ENCODE measurements at regions not wholly inside any gene's neighbourhood (a gene's known extent, or its start where the extent isn't known, plus 50 kb on each side); places are given as distances from the start of the nearest gene placed in this dataset.

DNA sequence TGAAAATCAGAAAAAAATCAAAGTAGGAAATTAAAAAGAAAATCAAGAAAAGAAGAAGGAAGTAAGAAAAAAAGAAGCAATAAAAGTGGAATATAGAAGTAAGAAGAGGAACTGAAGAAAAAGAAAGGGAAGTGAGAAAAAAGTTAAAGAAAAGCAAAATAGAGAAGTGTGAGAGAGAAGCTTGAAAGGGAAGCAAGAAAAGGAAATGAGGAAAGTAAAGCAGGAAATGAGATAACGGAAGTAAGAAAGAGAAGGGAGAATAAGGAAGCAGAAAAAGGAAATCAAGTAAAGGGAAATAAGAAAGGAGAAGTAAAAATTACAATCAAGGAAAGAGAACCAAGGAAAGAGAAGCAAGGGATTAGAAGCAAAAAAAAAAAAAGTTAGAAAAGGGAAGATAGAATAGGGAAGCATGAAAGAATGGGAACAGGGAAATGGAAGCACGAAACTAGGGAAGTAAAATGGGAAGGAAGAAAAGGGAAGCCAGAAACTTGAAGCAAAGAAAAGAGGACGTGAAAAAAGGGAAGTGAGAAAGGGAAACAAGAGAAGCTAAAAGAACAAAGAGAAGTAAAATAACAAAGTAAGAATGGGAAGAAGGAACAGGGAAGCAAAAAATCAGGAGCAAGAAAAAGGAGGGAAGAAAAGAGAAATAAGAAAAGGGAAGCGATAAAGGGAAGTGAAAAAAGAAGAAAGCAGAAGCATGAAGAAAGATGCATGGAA, 243.3 kb upstream of the NCKAP5 start:
- DNase-seq (ENCODE audit: low read depth in 3 of 3): no peak

DNA sequence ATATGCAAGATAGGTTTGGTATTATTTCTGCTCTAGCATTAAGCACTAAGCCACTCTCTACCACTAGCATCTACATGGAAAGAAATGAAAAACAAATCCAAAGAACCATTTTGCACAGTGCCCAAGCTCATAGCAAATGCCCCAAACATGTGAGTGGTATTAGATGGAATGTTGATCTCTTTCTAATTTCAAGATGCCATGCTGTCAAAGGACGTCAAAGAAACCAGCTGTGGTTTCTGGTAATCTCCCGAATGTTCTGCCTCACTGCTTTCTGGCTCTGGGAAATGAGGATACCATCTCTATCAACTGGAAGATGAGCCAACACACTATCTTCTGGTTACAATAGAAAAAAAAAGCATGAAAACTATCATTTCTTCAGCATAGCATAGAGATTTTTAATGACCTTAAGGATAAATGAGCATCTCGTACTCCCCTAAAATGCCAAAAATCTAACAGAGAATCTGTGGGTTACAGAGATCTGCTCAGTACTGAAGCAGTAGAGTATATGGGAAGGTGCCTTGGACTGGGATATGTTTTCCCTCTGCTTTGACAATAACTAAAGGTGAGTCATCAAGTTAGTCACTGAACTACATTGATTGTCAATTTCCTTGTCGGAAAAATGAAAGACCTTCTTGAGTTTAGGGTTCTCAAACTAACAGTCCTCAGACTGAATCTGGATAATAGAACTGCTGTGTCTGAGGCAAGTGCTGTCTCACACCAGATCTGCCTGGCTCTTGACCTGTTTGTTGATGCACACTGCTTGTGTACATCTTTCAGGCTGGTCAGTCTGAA, 244.8 kb upstream of the NCKAP5 start:
- no peak for DNase-seq (ENCODE audit: low read depth in 3 of 3)

GRCh38 chr2:133814890-133815289, 246.6 kb upstream of the NCKAP5 start:
- DNase-seq (ENCODE audit: low read depth in 3 of 3): no peak

DNA sequence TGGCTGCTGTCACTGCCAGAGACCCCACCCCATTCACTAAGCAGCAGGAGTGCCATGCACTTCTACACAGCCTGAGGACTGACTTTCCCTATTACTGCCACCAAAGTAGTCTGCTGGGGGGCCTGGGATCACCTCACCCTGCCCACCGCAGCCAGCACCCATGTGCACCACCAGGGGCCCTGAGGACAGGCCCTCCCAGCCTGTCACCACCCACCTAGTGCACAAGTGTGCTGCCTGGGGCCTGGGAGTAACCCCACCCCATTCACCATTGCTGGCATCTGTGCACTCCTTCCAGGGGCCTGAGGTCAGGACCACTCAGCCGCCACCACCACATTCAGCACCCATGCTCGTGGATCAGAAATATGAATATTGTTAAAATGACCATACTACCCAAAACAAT, 247.8 kb upstream of the NCKAP5 start:
- DNase-seq (ENCODE audit: low read depth in 3 of 3): no peak

DNA sequence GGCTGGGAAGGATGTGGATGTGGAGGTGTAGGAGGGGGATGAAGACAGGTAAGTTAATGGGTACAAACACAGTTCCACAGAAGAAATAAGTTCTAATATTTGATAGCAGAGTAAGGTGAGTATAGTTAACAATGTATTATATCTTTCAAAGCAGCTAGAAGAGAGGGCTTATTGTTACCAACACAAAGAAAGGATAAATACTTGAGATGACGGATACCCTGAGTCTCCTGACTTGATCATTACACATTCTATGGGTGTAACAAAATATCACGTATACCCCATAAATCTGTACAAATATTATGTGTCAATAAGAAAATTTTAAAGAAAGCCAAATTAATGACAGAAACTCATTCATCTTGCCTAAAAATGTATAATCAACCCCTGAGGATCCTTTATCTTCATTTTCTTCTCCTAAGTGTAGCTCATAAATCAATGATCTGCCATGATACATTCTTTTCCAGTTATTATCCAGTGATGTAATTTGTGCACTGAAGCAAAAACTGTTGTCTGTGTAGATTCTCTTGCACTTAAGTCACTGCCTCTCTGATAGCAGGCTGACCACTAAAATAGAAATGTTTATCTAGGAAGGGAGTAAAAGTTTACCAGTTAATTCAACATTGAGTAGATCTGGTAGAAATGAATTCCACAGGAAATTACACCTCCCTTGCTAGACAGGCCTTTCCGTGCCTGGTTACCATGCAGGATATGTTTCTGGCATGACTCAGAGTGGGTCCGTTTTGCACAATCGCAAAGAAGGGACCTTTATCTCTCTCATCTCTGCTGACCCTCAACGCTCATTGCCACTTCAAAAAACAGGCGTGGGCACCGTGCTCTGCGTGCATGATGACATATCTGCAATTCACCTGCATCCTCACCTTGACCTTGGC, 249.7 kb upstream of the NCKAP5 start:
- DNase-seq (ENCODE audit: low read depth in 3 of 3): no peak

- no peak for DNase-seq (ENCODE audit: low read depth in 3 of 3)
Measured at GRCh38 chr2:133818661-133819060, 250.4 kb upstream of the NCKAP5 start.

- DNase-seq (ENCODE audit: low read depth in 3 of 3): no peak
Measured at GRCh38 chr2:133819906-133820305, 251.6 kb upstream of the NCKAP5 start.

GRCh38 chr2:133821107-133821760, 253.0 kb upstream of the NCKAP5 start:
- no peak for DNase-seq (ENCODE audit: low read depth in 3 of 3)

DNA sequence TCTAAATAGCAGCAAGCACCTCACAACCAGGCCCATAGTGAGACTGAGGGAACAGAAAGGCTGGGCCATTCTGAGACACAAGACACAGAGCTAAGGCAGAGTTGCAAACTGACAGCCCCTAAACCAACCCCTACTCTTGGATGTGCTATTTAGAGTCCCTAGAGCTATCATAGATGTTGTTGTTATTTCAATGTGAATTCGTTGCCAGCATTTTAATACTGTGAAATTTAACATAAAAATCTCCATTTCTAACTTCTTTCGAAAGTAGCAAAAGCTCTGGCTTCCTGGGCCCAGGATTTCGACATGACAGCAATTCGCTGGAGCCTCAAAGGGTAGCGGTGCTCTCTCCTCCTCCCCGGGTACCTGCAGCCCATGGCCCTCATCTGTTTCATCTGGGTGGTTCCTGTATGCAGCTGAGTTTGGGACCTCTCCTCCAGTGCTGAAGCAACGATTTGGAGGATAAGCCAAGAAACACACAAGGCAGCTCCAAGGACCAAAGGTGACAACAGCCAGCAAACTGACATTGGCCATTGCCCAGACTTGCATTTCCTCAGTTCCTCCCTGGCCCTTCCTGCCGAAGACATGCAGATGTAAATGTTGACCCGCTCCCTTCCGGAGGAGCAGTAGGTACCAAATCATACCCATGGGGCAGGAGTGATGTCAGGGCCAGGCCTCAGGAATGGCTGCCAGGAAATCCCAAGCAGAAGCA, 254.4 kb upstream of the NCKAP5 start:
- DNase-seq (ENCODE audit: low read depth in 3 of 3): no peak

DNA sequence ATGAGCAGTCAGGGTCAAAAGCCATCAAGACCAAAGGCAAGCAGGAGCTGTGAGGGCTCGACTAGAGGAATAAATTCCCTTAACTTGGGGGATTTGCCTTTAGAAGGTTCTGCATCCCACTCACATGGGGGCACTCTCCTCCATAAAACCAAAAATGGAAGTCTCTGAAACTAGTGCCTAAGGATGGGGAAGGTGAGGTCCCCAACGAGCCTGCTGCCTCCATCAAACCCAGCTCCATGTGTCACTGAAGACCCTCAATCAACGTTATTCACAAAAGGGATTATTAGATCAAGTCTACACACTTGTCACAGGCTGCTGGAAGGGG, 254.9 kb upstream of the NCKAP5 start:
- no peak for DNase-seq (ENCODE audit: low read depth in 3 of 3)

GRCh38 chr2:133824869-133825268, 256.6 kb upstream of the NCKAP5 start:
- no peak for DNase-seq (ENCODE audit: low read depth in 3 of 3)

- DNase-seq (ENCODE audit: low read depth in 3 of 3): no peak
Measured at GRCh38 chr2:133825778-133826177, 257.5 kb upstream of the NCKAP5 start.

GRCh38 chr2:133828913-133829312, 260.6 kb upstream of the NCKAP5 start:
- no peak for DNase-seq (ENCODE audit: low read depth in 3 of 3)

DNA sequence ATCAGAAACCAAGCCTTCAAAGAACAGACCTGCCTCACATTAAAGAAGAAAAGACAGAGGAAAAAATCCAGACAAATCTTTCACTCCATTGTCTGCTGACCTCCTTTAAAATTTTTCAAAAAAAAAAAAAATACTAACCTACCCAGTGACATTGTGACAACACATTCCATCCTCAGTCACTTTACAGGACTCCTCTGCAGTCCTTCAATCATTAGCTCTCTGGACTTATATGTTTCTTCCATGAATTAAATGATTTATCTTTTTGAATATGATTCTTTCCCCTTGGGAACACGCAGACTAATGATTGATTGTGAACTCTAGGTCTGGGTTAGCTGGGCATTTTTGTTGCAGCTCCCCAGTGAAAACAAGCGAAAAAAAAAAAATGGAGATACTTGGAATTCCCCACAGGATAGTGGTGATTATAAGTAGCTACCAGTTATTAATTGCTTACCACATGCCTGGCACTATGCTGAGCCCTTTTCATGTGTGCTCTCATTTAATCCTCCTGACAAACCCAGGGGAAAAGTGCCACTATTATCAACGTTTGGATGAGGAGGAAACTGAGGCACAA, 261.3 kb upstream of the NCKAP5 start:
- no peak for DNase-seq (ENCODE audit: low read depth in 3 of 3)

DNA sequence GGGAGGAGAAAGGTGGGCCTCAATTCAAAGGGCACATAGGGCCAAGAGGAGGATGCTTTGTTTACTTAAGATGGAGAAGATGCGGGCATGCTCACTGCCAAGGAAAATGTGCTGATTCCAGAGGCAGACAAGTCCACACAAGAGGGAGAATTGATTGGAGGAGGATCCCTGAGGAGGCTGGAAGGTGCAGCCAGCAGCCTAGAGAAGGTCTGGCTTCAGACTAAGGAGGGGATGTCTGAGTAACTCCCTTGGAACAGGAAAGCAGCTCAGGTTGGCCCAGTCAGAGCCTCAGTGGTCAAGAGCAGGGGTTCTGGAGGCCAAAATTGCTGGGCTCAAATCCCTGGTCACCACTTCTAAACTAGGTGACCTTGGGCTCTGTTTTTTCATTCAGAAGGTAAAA, 265.5 kb upstream of the NCKAP5 start:
- DNase-seq (ENCODE audit: low read depth in 3 of 3): no peak

DNA sequence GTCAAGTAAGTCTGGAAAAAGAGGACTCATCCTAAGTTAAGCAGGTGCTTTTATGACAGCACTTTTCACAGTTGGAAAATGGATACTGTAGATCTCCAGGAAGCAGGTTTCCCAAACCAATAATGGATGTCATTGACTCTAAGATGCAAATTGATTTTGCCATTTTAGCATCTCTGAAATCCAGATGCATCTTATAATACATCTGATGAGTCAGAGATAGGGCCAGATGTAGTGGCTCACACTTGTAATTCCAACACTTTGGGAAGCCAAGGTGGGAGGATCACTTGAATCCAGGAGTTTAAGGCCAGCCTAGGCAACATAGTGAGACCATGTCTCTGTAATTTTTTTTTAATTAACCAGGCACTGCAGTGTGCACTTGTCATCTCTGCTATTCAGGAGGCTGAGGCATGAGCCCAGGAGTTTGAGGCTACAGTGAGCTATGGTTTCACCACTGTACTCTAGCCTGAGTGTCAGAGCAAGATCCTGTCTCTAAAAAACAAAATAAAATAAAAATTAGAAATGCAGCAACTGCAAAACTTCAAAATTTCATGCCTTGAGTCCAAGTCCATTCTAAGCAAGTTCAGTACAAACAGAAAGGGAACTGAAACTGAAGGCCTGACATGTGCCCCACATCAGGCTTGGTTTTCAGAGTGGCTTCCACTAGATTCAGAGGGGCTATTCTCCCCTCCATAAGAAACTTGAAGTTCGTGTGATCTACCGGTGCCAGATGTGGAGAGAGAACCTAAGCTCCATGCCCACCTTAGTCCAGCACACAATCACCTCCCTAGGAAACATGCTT, 267.8 kb upstream of the NCKAP5 start:
- no peak for DNase-seq (ENCODE audit: low read depth in 3 of 3)

DNA sequence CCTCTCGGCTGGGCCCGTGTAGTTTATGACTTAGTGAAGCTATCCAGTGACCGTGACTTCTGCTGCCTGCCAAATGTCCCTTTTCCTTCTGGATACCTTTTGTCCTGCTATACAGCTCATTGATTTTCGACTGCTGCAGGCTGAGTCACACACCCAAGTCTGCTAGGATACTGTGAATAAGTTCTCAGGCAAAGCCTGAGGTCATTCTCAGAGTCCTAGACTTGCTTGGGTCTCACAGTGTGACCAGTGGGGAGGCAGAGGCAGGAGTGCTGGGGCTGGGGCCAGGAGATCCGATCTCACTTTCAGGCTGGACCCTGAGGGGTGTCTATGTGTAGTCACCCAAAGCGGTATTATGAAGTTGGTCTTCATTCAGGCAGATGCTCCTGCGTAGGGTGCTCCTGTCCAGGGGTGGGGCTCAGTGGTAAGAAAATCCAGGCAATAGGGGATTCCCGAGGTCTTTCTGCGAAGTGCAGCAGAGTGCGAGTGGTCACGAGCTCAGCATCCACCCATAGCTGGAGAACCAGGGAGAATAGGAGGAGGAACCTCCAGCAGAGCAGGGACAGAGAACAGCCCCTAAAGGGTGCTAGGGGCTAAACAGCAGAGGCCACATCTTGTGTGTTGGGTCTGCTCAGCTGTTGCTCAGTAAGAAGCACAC, 268.6 kb upstream of the NCKAP5 start:
- DNase-seq (ENCODE audit: low read depth in 3 of 3): no peak

DNA sequence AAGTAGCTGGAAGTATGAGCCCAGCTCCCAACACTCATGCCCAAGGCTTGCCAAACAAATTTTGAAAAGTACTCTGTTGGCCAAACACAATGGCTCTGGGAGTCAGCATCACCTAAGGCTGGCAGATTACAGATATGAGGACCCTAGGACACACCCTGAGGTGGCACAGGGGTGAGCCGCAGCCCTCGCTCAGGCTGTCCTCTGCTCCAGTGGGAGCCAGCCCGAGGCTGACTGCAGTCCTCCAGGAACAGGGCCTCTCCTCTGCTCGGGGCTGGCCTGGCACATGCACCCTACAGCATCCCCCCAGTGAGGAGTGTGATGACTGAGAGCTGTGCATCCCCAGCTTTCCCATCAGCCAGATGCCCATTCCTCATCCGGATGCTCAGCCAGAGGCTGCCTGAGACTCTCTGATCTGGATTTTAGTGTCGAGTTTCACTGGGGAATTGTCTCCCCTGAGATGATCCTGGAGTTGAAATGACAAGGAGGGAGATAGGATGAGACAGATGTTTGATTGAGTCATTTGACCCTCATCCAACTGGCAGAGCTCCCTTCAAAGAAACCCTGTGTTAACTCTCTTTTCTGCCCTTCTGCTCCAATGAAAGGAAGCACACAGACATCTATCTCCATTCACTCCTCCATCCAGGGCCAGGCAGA, 269.3 kb upstream of the NCKAP5 start:
- DNase-seq (ENCODE audit: low read depth in 3 of 3): no peak
